ENCODE measurements at regions not wholly inside any gene's neighbourhood (a gene's known extent, or its start where the extent isn't known, plus 50 kb on each side); places are given as distances from the start of the nearest gene placed in this dataset.

DNA sequence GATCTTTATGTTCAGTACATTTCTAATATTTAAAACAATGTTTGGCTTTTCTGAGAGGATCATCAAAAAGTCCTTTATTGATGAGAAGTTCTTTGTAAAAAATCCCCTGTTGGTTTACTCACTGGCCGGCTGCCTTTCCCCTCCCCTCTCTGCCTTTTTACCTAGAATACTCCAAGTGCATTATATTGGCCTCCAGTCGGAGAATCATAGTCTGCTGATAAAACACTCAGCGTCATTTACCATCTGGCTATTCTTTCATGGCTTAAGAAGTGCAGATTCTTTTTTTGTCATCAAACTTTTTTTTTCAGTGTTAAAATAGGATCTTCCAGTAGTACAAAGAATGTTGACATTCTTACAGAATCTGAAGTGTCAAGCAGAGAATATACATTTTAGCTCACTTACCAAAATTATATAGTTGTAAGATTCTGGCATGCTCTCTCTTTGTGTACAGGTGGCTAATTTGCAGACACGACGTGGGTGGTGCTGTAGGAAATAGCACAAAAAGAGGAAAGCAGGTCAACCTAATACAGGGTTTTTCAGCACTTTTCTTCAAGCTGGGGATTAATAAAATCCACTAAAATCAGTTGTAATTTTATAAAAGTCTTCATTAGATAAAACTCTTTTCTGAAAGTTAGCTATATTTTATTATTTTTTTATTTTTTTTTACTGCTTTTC lies 731.8 kb downstream of the KCTD8 start:
- H3K27ac ChIP-seq, result no peak overlapping the region
- H3K27me3 ChIP-seq (ENCODE audit: insufficient read depth in 3 of 3, low read length in 2 of 3), result no peaks in the 10 kb centered on the region
- ATAC-seq (no peak), DNase-seq (no peak)
- no peaks in the 10 kb centered on the region for H3K4me1 ChIP-seq
- 71 to 83% (median 72%) methylated on average over 5 of the region's 5 CpGs for WGBS, 3 donors
- H3K36me3 ChIP-seq (ENCODE audit: insufficient read depth in 1 of 2, low read depth in 1 of 2), result no peaks in the 10 kb centered on the region
- H3K9me3 ChIP-seq, result no peaks in the 10 kb centered on the region
- no peak overlapping the region for H3K4me3 ChIP-seq
- intact Hi-C loops (cut with DNase I), result no loop called here
- TF ChIP-seq, protein P1, sequence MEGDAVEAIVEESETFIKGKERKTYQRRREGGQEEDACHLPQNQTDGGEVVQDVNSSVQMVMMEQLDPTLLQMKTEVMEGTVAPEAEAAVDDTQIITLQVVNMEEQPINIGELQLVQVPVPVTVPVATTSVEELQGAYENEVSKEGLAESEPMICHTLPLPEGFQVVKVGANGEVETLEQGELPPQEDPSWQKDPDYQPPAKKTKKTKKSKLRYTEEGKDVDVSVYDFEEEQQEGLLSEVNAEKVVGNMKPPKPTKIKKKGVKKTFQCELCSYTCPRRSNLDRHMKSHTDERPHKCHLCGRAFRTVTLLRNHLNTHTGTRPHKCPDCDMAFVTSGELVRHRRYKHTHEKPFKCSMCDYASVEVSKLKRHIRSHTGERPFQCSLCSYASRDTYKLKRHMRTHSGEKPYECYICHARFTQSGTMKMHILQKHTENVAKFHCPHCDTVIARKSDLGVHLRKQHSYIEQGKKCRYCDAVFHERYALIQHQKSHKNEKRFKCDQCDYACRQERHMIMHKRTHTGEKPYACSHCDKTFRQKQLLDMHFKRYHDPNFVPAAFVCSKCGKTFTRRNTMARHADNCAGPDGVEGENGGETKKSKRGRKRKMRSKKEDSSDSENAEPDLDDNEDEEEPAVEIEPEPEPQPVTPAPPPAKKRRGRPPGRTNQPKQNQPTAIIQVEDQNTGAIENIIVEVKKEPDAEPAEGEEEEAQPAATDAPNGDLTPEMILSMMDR (IDR thresholded peaks at IDR 0.05), result no peak

DNA sequence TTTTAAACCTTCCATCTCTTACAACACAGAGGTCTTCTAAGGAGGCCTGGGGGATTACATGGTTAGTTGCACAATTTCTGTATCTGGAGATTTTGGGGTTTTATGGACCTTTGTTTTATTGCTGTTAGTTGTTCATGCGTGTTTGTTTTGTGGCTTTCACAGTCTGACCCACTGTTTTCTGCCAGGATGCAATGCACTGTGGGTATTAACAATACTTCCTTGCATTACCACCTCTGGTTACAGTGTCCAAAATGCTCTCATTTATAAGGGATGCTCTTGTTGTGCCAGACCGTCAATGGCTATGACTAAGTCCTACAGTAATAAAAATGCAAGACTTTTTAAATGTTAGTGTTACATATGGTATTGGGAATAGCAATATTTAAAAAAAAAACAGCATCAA lies 730.2 kb downstream of the KCTD8 start:
- H3K4me3 ChIP-seq, result no peak overlapping the region
- intact Hi-C loops (cut with DNase I), result no loop called here
- no peak overlapping the region for H3K27ac ChIP-seq
- no peaks in the 10 kb centered on the region for H3K9me3 ChIP-seq
- no peaks in the 10 kb centered on the region for H3K36me3 ChIP-seq (ENCODE audit: insufficient read depth in 1 of 2, low read depth in 1 of 2)
- DNase-seq (no peak), ATAC-seq (no peak)
- 78 to 83% (median 81%) methylated on average over 2 of the region's 2 CpGs for whole genome bisulfite sequencing, 3 donors
- TF ChIP-seq, protein P1 (IDR thresholded peaks at IDR 0.05), result no peak
- H3K27me3 ChIP-seq (ENCODE audit: insufficient read depth in 3 of 3, low read length in 2 of 3), result no peaks in the 10 kb centered on the region
- H3K4me1 ChIP-seq, result no peaks in the 10 kb centered on the region

DNA sequence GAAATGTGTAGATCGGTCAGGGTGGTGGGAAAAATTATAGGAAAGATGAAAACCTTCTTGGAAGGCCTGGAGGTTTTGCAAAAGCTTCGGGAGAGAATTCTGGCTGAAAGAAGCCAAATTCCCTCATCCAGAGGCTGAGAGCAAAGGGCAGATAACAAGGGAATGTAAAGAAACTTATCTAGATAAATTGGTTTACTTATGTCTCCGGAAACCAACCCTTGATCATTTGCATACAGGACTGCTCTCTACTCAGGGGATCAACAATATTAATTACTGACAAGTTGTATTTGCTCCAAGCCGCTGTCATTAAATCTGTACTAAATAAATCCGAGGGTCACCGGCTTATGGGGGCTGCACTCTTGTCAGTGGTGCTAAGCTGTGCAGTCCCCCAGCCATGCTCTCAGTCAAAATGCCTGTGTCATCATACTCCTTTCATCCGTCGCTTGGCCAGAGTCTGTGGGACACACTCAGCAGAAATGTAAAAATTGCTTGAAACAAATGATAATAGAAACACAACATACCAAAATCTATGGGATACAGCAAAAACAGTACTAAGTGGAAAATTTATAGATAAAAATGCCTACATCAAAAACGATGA lies 715.7 kb downstream of the KCTD8 start:
- Histone ChIP-seq H3K4me1 (no peaks in the 10 kb centered on the region), H3K27me3 (ENCODE audit: insufficient read depth in 3 of 3, low read length in 2 of 3) (no peaks in the 10 kb centered on the region), H3K27ac (no peak overlapping the region), H3K36me3 (ENCODE audit: insufficient read depth in 1 of 2, low read depth in 1 of 2) (no peaks in the 10 kb centered on the region), H3K9me3 (no peaks in the 10 kb centered on the region), H3K4me3 (no peak overlapping the region)
- TF ChIP-seq, protein P1 (IDR thresholded peaks at IDR 0.05), result no peak
- ATAC-seq (no peak), DNase-seq (no peak)
- 78 to 85% (median 80%) methylated on average over 9 of the region's 9 CpGs for WGBS, 3 donors
- intact Hi-C loops (cut with DNase I), result no loop called here

DNA sequence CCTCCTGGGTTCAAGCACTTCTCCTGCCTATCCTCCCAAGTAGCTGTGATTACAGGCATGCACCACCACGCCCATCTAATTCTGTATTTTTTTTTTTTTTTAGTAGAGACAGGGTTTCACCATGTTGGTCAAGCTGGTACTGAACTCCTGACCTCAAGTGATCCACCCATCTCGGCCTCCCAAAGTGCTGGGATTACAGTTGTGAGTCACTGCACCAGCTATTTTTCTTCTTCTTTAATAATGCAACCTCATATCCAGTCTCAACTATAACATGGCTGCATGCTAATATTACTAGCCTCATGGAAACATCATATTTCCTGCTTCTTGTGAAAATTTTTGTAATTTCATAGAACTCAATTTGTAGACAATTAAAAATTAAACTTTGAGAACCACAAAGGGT lies 706.5 kb downstream of the KCTD8 start:
- ATAC-seq (no peak), DNase-seq (no peak)
- no peaks in the 10 kb centered on the region for H3K9me3 ChIP-seq
- intact Hi-C loops (cut with DNase I), result no loop called here
- H3K27me3 ChIP-seq (ENCODE audit: insufficient read depth in 3 of 3, low read length in 2 of 3), result no peaks in the 10 kb centered on the region
- no peak overlapping the region for H3K27ac ChIP-seq
- WGBS, 3 donors, result 50 to 55% (median 54%) methylated on average over 2 of the region's 2 CpGs
- no peak overlapping the region for H3K4me3 ChIP-seq
- TF ChIP-seq, protein P1 (IDR thresholded peaks at IDR 0.05), result no peak
- no peaks in the 10 kb centered on the region for H3K36me3 ChIP-seq (ENCODE audit: insufficient read depth in 1 of 2, low read depth in 1 of 2)
- H3K4me1 ChIP-seq, result no peaks in the 10 kb centered on the region

DNA sequence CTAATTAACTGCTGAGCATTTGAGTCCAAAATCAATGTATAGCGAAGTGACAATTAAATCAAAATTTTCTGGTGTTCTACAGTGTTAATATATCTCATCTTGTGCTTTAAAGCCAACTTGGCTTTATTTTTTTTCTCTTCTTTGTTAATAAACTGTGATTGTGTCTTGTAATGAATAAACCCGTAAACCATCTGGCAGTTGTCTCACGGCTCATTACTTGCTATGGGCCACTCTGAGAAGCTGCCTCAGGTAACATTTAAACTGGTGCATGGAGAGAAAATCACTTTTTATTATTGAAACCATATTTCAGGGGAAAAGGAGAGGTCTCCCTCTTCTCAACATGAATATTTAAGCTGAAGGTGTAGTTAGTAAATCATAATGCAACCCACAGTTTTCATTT lies 694.0 kb downstream of the KCTD8 start:
- Histone ChIP-seq H3K36me3 (ENCODE audit: insufficient read depth in 1 of 2, low read depth in 1 of 2) (no peaks in the 10 kb centered on the region), H3K4me1 (no peaks in the 10 kb centered on the region), H3K4me3 (no peak overlapping the region), H3K27ac (no peak overlapping the region), H3K27me3 (ENCODE audit: insufficient read depth in 3 of 3, low read length in 2 of 3) (no peaks in the 10 kb centered on the region), H3K9me3 (no peaks in the 10 kb centered on the region)
- no peak for ATAC-seq
- TF ChIP-seq, protein P1 (IDR thresholded peaks at IDR 0.05), result no peak
- intact Hi-C loops (cut with DNase I), result no loop called here
- WGBS, 3 donors, result 67 to 75% (median 69%) methylated on average over 3 of the region's 3 CpGs
- no peak for DNase-seq
